ENCODE measurements at regions not wholly inside any gene's neighbourhood (a gene's known extent, or its start where the extent isn't known, plus 50 kb on each side); places are given as distances from the start of the nearest gene placed in this dataset.
A peak's percentile ranks its signal among the peaks of the same experiment; 100 is the strongest.

DNA sequence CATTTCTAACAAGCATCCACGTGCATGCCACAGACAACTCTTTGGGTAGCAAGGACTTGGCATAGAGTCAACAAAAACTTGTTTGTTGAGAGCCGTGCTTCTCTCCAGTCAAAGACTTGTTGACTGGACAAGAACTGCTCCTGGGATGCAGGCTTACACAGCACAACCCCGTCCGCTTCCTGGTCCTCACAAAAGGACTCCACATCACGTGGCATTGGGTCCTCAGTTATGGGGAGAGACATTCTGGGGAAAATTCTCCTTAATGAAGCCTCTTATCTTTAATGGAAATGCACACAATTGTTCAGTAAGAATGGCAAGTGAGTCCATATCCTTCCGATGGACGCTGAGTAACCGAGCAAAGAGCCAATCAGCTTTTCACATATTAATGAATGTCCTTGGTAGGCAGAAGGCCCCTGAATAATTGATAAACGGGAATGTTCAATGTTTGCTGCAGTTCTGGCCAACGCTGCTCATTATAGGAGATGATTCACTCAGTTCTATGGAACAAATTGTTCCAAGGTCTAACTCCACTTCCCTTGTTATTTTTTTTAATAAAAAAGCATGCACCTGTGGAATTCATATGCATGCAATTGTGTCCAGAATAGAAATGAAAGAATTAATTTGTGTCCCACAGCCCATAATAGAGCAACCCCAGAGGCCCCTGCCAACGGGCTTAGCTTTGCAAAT lies 97.0 kb upstream of the ZNF366 start (continued):
- TF ChIP-seq, protein P1, sequence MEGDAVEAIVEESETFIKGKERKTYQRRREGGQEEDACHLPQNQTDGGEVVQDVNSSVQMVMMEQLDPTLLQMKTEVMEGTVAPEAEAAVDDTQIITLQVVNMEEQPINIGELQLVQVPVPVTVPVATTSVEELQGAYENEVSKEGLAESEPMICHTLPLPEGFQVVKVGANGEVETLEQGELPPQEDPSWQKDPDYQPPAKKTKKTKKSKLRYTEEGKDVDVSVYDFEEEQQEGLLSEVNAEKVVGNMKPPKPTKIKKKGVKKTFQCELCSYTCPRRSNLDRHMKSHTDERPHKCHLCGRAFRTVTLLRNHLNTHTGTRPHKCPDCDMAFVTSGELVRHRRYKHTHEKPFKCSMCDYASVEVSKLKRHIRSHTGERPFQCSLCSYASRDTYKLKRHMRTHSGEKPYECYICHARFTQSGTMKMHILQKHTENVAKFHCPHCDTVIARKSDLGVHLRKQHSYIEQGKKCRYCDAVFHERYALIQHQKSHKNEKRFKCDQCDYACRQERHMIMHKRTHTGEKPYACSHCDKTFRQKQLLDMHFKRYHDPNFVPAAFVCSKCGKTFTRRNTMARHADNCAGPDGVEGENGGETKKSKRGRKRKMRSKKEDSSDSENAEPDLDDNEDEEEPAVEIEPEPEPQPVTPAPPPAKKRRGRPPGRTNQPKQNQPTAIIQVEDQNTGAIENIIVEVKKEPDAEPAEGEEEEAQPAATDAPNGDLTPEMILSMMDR (conservative IDR thresholded peaks at IDR 0.05; ENCODE audit: low read depth in 2 of 2), result no peak
- no peak for TF ChIP-seq EZH2phosphoT487 (IDR thresholded peaks at IDR 0.05; ENCODE audit: unreplicated experiment)
- no peak for TF ChIP-seq STAT1 (IDR thresholded peaks at IDR 0.05; ENCODE audit: unreplicated experiment)

DNA sequence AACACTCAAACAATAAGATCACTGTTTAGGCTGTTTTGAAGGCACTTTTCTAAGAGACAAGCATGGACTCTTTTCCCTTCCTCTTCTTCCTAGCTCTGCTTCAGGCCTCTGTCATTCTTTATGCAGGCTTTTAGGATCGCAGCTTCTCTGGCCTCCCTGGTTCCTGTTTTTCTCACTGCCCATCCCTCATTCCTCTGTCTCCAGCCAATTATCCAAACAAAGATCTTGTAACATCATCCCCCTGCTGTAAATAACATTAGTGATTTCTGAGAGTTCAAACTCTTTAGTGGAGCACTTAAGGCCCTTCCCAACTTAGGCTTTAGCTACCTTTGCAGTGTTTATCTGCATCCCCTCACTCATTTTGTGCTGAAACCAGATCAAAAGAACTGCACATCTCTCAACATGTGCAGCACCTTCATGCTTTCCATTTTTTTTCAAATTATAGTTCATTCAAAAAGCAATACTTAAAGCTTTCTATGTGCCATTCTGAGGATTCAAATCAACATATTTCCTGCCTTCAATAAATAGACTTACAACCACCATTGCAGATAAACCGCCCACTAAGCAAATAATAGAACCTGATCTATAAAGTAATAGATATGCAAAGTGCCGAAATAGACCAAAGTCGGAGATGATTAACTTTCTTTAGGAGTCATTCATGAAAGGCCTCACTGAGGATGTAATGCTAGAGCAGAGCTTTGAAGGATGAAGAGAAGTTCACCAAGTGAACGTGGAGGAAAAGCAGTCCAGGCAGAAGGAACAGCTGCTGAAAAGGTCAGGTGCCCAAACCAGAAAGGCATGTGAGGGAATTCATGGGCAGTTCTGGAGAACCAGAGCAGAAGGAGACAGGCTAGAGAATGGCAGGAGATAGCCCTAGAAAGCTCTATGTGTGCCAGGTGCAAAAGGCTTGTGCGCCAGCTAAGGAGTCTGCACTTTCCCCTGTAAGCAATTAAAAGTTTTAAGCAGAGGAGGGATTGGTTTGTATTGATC lies 95.8 kb upstream of the ZNF366 start:
- no peak for ATAC-seq
- H3K27ac ChIP-seq (ENCODE audit: low read depth), result no peak overlapping the region
- no peak for DNase-seq (ENCODE audit: low spot score)
- Mint-ChIP-seq H3K4me1 (no peaks in the 10 kb centered on the region; the same call in 2 of the 3 replicates), H3K27ac (no peak overlapping the region), H3K9me3 (peaks cover 14% of the 10 kb centered on the region; the same call in 1 of the 3 replicates), H3K4me3 (no peak overlapping the region), H3K27me3 (ENCODE audit: insufficient read depth, low read depth, poor library complexity) (peaks cover 3% of the 10 kb centered on the region), H3K36me3 (ENCODE audit: low read depth) (peaks cover 10% of the 10 kb centered on the region; the same call in 2 of the 3 replicates)
- no peaks in the 10 kb centered on the region for H3F3A ChIP-seq (replicated peaks; ENCODE audit: low read depth)
- no peaks in the 10 kb centered on the region for H4K20me1 ChIP-seq (replicated peaks; ENCODE audit: insufficient read depth)
- H3K27me3 ChIP-seq (ENCODE audit: insufficient read depth), result no peaks in the 10 kb centered on the region
- no peak overlapping the region for H3K4me3 ChIP-seq
- H3K79me2 ChIP-seq (replicated peaks; ENCODE audit: insufficient read depth), result no peaks in the 10 kb centered on the region
- no peaks in the 10 kb centered on the region; the same call in 1 of the 2 replicates for H3K9me2 ChIP-seq (ENCODE audit: insufficient read depth)
- H2AFZ ChIP-seq, result peak overlapping the region; percentile 52; the same call in 1 of the 2 replicates
- no peak overlapping the region for H3K4me2 ChIP-seq
- H3K36me3 ChIP-seq (ENCODE audit: insufficient read depth), result no peaks in the 10 kb centered on the region
- H3K4me1 ChIP-seq (ENCODE audit: insufficient read depth), result no peaks in the 10 kb centered on the region
- TF ChIP-seq, protein P2, sequence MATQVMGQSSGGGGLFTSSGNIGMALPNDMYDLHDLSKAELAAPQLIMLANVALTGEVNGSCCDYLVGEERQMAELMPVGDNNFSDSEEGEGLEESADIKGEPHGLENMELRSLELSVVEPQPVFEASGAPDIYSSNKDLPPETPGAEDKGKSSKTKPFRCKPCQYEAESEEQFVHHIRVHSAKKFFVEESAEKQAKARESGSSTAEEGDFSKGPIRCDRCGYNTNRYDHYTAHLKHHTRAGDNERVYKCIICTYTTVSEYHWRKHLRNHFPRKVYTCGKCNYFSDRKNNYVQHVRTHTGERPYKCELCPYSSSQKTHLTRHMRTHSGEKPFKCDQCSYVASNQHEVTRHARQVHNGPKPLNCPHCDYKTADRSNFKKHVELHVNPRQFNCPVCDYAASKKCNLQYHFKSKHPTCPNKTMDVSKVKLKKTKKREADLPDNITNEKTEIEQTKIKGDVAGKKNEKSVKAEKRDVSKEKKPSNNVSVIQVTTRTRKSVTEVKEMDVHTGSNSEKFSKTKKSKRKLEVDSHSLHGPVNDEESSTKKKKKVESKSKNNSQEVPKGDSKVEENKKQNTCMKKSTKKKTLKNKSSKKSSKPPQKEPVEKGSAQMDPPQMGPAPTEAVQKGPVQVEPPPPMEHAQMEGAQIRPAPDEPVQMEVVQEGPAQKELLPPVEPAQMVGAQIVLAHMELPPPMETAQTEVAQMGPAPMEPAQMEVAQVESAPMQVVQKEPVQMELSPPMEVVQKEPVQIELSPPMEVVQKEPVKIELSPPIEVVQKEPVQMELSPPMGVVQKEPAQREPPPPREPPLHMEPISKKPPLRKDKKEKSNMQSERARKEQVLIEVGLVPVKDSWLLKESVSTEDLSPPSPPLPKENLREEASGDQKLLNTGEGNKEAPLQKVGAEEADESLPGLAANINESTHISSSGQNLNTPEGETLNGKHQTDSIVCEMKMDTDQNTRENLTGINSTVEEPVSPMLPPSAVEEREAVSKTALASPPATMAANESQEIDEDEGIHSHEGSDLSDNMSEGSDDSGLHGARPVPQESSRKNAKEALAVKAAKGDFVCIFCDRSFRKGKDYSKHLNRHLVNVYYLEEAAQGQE (IDR thresholded peaks at IDR 0.05; ENCODE audit: unreplicated experiment), result no peak
- TF ChIP-seq JUNB (IDR thresholded peaks at IDR 0.05; ENCODE audit: unreplicated experiment) (no peak), POLR2AphosphoS5 (IDR thresholded peaks at IDR 0.05; ENCODE audit: low read depth) (no peak), STAT1 (IDR thresholded peaks at IDR 0.05; ENCODE audit: unreplicated experiment) (no peak), CREB1 (CRISPR knock-in tag; IDR thresholded peaks at IDR 0.05; ENCODE audit: low read depth) (no peak)
- TF ChIP-seq, protein P3, sequence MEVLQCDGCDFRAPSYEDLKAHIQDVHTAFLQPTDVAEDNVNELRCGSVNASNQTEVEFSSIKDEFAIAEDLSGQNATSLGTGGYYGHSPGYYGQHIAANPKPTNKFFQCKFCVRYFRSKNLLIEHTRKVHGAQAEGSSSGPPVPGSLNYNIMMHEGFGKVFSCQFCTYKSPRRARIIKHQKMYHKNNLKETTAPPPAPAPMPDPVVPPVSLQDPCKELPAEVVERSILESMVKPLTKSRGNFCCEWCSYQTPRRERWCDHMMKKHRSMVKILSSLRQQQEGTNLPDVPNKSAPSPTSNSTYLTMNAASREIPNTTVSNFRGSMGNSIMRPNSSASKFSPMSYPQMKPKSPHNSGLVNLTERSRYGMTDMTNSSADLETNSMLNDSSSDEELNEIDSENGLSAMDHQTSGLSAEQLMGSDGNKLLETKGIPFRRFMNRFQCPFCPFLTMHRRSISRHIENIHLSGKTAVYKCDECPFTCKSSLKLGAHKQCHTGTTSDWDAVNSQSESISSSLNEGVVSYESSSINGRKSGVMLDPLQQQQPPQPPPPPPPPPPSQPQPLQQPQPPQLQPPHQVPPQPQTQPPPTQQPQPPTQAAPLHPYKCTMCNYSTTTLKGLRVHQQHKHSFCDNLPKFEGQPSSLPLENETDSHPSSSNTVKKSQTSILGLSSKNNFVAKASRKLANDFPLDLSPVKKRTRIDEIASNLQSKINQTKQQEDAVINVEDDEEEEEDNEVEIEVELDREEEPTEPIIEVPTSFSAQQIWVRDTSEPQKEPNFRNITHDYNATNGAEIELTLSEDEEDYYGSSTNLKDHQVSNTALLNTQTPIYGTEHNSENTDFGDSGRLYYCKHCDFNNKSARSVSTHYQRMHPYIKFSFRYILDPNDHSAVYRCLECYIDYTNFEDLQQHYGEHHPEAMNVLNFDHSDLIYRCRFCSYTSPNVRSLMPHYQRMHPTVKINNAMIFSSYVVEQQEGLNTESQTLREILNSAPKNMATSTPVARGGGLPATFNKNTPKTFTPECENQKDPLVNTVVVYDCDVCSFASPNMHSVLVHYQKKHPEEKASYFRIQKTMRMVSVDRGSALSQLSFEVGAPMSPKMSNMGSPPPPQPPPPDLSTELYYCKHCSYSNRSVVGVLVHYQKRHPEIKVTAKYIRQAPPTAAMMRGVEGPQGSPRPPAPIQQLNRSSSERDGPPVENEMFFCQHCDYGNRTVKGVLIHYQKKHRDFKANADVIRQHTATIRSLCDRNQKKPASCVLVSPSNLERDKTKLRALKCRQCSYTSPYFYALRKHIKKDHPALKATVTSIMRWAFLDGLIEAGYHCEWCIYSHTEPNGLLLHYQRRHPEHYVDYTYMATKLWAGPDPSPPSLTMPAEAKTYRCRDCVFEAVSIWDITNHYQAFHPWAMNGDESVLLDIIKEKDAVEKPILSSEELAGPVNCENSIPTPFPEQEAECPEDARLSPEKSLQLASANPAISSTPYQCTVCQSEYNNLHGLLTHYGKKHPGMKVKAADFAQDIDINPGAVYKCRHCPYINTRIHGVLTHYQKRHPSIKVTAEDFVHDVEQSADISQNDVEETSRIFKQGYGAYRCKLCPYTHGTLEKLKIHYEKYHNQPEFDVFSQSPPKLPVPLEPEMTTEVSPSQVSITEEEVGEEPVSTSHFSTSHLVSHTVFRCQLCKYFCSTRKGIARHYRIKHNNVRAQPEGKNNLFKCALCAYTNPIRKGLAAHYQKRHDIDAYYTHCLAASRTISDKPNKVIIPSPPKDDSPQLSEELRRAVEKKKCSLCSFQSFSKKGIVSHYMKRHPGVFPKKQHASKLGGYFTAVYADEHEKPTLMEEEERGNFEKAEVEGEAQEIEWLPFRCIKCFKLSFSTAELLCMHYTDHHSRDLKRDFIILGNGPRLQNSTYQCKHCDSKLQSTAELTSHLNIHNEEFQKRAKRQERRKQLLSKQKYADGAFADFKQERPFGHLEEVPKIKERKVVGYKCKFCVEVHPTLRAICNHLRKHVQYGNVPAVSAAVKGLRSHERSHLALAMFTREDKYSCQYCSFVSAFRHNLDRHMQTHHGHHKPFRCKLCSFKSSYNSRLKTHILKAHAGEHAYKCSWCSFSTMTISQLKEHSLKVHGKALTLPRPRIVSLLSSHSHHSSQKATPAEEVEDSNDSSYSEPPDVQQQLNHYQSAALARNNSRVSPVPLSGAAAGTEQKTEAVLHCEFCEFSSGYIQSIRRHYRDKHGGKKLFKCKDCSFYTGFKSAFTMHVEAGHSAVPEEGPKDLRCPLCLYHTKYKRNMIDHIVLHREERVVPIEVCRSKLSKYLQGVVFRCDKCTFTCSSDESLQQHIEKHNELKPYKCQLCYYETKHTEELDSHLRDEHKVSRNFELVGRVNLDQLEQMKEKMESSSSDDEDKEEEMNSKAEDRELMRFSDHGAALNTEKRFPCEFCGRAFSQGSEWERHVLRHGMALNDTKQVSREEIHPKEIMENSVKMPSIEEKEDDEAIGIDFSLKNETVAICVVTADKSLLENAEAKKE (CRISPR knock-in tag; IDR thresholded peaks at IDR 0.05), result no peak
- TF ChIP-seq, protein P4, sequence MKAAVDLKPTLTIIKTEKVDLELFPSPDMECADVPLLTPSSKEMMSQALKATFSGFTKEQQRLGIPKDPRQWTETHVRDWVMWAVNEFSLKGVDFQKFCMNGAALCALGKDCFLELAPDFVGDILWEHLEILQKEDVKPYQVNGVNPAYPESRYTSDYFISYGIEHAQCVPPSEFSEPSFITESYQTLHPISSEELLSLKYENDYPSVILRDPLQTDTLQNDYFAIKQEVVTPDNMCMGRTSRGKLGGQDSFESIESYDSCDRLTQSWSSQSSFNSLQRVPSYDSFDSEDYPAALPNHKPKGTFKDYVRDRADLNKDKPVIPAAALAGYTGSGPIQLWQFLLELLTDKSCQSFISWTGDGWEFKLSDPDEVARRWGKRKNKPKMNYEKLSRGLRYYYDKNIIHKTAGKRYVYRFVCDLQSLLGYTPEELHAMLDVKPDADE (IDR thresholded peaks at IDR 0.05), result no peak
